A673 (cell line): ENCODE measurements at regions not wholly inside any gene's neighbourhood (a gene's known extent, or its start where the extent isn't known, plus 50 kb on each side); places are given as distances from the start of the nearest gene placed in this dataset.

Experiments used
- BruUV-seq: library from RNA; stranded (reverse); fragments of 400-500 nt; replicated peaks from 2 replicates; lab custom pipeline; 2021; lab: Mats Ljungman, UMichigan
- CTCF ChIA-PET: fragments of 300-600 bp; sonication (Branson Sonifier 250); formaldehyde crosslinking; loops from one replicate; lab custom pipeline; 2022; ENCODE audit warnings: antibody characterized with exemption; lab: Charles Lee
- POLR2A ChIA-PET: fragments of 300-600 bp; sonication (Branson Sonifier 250); formaldehyde crosslinking; loops from one replicate; lab custom pipeline; 2022; ENCODE audit warnings: antibody characterized with exemption; ENCODE audit not compliant: low non-redundant PET; lab: Charles Lee
- DNase-seq: peaks from one replicate; pipeline ENCODE4 v3.0.0-alpha.2; 2015; ENCODE audit warnings: low spot score
- H3K27ac ChIP-seq: fragments of 200-600 bp; sonication (generic); 2 replicates; pipeline ENCODE4 v1.5.1; 2016; ENCODE audit warnings: mixed run types, low read depth, mild to moderate bottlenecking, mixed read lengths, antibody characterized with exemption, low read length; ENCODE audit not compliant: poor library complexity, severe bottlenecking
- H3K27me3 ChIP-seq: fragments of 200-600 bp; sonication (generic); replicated peaks from 2 replicates; pipeline ENCODE4 v1.6.1; 2017; ENCODE audit warnings: mixed run types, low read depth, mild to moderate bottlenecking, mixed read lengths, antibody characterized with exemption, low read length; ENCODE audit not compliant: insufficient read depth, poor library complexity
- H3K36me3 ChIP-seq: fragments of 200-600 bp; sonication (generic); 2 replicates; pipeline ENCODE4 v1.6.1; 2016; ENCODE audit warnings: mixed run types, mild to moderate bottlenecking, mixed read lengths, antibody characterized with exemption, low read length; ENCODE audit not compliant: insufficient read depth, poor library complexity, severe bottlenecking
- H3K4me1 ChIP-seq: fragments of 200-600 bp; sonication (generic); 2 replicates; pipeline ENCODE4 v1.6.1; 2017; ENCODE audit warnings: mixed run types, mild to moderate bottlenecking, mixed read lengths, antibody characterized with exemption, low read length; ENCODE audit not compliant: insufficient read depth, poor library complexity, severe bottlenecking
- H3K4me3 ChIP-seq: fragments of 200-600 bp; sonication (generic); 2 replicates; pipeline ENCODE4 v1.5.1; 2016; ENCODE audit warnings: low read depth, mixed run types, mild to moderate bottlenecking, mixed read lengths, low read length; ENCODE audit not compliant: poor library complexity, severe bottlenecking
- H3K9me3 ChIP-seq: fragments of 200-600 bp; sonication (generic); 2 replicates; pipeline ENCODE4 v1.6.1; 2016; ENCODE audit warnings: mixed run types, low read depth, mild to moderate bottlenecking, mixed read lengths, antibody characterized with exemption, low read length; ENCODE audit not compliant: poor library complexity, severe bottlenecking
- EZH2 ChIP-seq: fragments of 200-600 bp; sonication (generic); IDR thresholded peaks from 2 replicates; pipeline ENCODE4 v1.6.1; 2017; ENCODE audit warnings: borderline replicate concordance, low read depth, mild to moderate bottlenecking, mixed read lengths, antibody characterized with exemption, low read length; ENCODE audit not compliant: poor library complexity, severe bottlenecking
- intact Hi-C: fragments of 100-400 bp; cut with micrococcal nuclease; formaldehyde crosslinking; loops from one replicate; pipeline ENCODE4 v1.10.0; 2022; ENCODE audit not compliant: unreplicated experiment
- TF ChIP-seq, protein P1 (sequence below): fragments of 300-800, 200-600 bp; sonication (generic); conservative IDR thresholded peaks from 2 replicates; pipeline ENCODE4 v1.5.1; 2017; ENCODE audit warnings: low read depth, mild to moderate bottlenecking, antibody characterized with exemption, low read length, moderate library complexity, mixed read lengths

DNA sequence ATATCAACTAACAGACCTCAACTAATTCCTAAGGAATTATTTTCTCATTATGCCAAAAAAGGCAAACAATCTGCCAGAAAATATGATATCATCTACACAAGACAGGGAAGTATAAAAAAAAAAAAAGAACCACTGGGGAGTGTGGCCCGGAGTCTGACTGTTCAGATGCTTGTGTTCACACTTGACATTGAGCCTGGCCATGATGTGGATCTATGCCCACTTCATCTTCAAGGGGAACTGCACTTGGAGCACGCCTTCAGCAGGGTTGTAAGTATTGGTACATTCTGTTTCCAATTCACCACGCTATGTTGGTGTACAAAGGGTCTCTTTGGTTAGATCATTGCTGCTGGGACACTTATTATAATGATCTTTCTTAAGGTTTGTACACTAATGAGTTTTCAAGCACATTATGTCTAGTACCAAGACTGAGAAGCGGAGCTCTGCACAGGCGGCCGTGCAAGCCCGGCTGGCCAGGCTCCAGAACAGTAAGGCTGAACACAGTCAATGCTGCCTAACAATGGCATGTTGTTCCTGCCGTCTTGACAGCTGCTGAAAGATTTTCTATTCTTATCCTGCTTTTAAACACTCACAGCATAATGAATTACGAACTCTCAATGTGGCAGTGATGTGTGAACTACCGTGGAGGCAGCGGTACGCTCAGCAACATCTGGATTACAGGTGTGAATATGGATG lies 788.4 kb upstream of the SOX11 start:
- DNase-seq = no peak
- Histone ChIP-seq H3K4me3 (no peak overlapping the region), H3K27me3 (no peaks in the 10 kb centered on the region), H3K9me3 (no peaks in the 10 kb centered on the region), H3K4me1 (no peaks in the 10 kb centered on the region), H3K27ac (no peak overlapping the region), H3K36me3 (no peaks in the 10 kb centered on the region)
- intact Hi-C loops = no loop called here
- no peak for TF ChIP-seq EZH2
- TF ChIP-seq, protein P1, sequence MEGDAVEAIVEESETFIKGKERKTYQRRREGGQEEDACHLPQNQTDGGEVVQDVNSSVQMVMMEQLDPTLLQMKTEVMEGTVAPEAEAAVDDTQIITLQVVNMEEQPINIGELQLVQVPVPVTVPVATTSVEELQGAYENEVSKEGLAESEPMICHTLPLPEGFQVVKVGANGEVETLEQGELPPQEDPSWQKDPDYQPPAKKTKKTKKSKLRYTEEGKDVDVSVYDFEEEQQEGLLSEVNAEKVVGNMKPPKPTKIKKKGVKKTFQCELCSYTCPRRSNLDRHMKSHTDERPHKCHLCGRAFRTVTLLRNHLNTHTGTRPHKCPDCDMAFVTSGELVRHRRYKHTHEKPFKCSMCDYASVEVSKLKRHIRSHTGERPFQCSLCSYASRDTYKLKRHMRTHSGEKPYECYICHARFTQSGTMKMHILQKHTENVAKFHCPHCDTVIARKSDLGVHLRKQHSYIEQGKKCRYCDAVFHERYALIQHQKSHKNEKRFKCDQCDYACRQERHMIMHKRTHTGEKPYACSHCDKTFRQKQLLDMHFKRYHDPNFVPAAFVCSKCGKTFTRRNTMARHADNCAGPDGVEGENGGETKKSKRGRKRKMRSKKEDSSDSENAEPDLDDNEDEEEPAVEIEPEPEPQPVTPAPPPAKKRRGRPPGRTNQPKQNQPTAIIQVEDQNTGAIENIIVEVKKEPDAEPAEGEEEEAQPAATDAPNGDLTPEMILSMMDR = no peak
- CTCF ChIA-PET = no interaction called here
- no TSS peak for BruUV-seq
- POLR2A ChIA-PET = no interaction called here

DNA sequence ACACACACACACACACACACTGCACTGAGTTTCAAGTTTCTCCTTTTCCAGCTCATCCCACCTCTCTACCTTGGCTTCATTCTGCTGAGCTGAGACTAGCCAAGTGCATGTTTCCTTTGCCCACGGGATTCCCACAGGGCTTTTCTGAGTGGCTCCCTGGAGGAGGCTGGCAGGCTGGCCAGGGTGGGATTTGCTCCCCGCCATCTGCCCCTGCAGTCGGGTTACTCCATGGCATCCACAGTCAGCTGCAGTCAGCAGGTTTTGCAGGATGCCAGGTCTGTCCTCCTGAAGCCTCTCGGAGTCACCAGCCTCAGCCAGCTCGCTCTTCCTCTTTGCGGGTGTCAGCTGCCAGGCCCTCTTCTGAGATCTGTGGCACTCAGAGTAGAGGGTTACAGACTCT lies 783.7 kb upstream of the SOX11 start:
- Histone ChIP-seq H3K4me1 (no peaks in the 10 kb centered on the region), H3K4me3 (no peak overlapping the region), H3K36me3 (no peaks in the 10 kb centered on the region), H3K27ac (no peak overlapping the region), H3K9me3 (no peaks in the 10 kb centered on the region), H3K27me3 (no peaks in the 10 kb centered on the region)
- TF ChIP-seq, protein P1 = no peak
- TF ChIP-seq EZH2 = no peak
- intact Hi-C loops = no loop called here
- no peak for DNase-seq
- POLR2A ChIA-PET = no interaction called here
- BruUV-seq = no TSS peak
- CTCF ChIA-PET = no interaction called here

DNA sequence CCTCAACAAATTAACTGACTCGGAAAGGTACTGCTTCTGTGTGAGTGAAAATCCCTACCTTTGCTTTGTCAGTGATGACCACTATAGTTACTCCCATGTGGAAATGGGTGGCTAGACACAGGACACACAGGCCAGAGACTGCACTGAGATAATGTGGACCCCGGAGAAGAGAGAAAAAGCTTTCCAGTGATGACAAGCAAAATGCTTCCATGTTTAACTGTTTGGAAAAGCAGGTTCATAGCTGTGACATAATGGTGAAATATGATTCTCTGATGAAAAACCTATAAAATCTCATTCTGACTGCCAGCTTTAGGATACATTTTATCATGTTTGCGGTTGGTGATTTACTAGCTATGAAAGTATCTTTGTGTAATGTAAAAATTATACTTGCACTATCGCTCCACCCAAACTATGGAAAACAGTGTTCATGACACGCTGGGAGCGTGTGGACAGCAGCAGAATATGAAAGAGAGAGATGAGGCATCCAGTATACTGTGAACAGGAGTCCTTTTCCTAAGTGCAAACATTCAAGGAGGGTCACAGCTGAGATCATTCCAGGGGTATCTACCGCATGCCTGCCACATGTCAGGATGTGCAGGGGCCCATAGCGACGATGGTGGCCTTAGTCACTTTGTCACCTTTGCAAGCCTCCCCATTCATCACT lies 782.7 kb upstream of the SOX11 start:
- ChIA-PET CTCF (no interaction called here), POLR2A (no interaction called here)
- BruUV-seq = no TSS peak
- intact Hi-C loops = no loop called here
- Histone ChIP-seq H3K27me3 (no peaks in the 10 kb centered on the region), H3K9me3 (no peaks in the 10 kb centered on the region), H3K4me1 (no peaks in the 10 kb centered on the region), H3K27ac (no peak overlapping the region), H3K4me3 (no peak overlapping the region), H3K36me3 (no peaks in the 10 kb centered on the region)
- no peak for DNase-seq
- TF ChIP-seq, protein P1 = no peak
- TF ChIP-seq EZH2 = no peak
